Tibial artery (tissue), 4 donors: ENCODE measurements at regions not wholly inside any gene's neighbourhood (a gene's known extent, or its start where the extent isn't known, plus 50 kb on each side); places are given as distances from the start of the nearest gene placed in this dataset.

Experiments
- DNase-seq, 2 donors: peaks; one replicate each; pipeline ENCODE4 v3.0.0-alpha.2; 2019
- H3K27ac ChIP-seq, 2 donors: fragments of 200-600 bp; sonication (generic) in 1 of 2; 1 replicate in 1 of 2; 2 replicates in 1 of 2; pipeline ENCODE4 v1.5.1; 2018 to 2019; ENCODE audit warnings: mild to moderate bottlenecking in 1 of 2
- H3K27me3 ChIP-seq, 2 donors: fragments of 200-600 bp; sonication (generic) in 1 of 2; one replicate each; pipeline versions ENCODE4 v1.5.1 to v1.6.0; 2016 to 2019
- H3K36me3 ChIP-seq, 3 donors: fragments of 200-600 bp; sonication (generic) in 2 of 3; one replicate each; pipeline ENCODE4 v1.5.1; 2016 to 2019; ENCODE audit warnings: mild to moderate bottlenecking in 2 of 3
- H3K4me1 ChIP-seq, 4 donors: fragments of 200-600 bp; sonication (generic) in 2 of 4; 1 replicate in 3 of 4; 2 replicates in 1 of 4; pipeline ENCODE4 v1.5.1; 2016 to 2019
- H3K4me3 ChIP-seq, 2 donors: fragments of 200-600 bp; sonication (generic) in 1 of 2; 1 replicate in 1 of 2; 2 replicates in 1 of 2; pipeline ENCODE4 v1.5.1; 2018 to 2019; ENCODE audit warnings: mild to moderate bottlenecking in 2 of 2
- H3K9me3 ChIP-seq, 3 donors: fragments of 200-600 bp; sonication (generic) in 1 of 3; one replicate each; pipeline ENCODE4 v1.5.1; 2016 to 2019
- intact Hi-C: fragments of 100-400 bp; cut with DNase I; formaldehyde crosslinking; loops from one replicate; pipeline ENCODE4 v1.15.0; 2023; ENCODE audit warnings: low total_unique reads
- TF ChIP-seq, protein P1 (sequence below), 2 experiments: fragments of 200-600 bp in 1 of 2; fragments of 450-650 bp in 1 of 2; IDR thresholded peaks; one replicate each; pipeline ENCODE4 v1.5.1; 2017 to 2019; ENCODE audit warnings: antibody characterized with exemption in 2 of 2, mild to moderate bottlenecking in 1 of 2, moderate library complexity in 1 of 2

DNA sequence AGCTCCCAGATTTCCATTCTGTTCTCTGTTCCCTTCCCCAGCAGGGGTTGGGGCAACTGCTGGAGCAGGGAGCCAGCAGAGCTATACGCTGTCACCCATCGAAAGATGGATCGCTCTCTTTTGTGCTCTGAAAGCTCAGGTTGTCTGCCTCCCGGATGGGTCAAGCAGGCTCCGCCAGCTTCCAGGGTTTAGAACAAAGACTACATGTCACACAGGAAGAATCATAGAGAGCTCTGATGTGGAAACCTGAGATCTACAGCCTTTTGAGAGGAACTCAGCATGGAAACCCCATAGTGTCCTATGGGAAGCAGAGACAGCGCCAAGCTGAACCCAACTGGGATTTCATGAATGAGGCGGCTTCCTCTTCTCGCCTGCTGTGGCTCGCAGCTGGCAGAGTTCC, 205.4 kb downstream of the HS3ST1 start:
- peaks cover 0 to 3% of the 10 kb centered on the region in 2 donors for H3K27me3 ChIP-seq
- no peak for DNase-seq
- intact Hi-C loops: no loop called here

DNA sequence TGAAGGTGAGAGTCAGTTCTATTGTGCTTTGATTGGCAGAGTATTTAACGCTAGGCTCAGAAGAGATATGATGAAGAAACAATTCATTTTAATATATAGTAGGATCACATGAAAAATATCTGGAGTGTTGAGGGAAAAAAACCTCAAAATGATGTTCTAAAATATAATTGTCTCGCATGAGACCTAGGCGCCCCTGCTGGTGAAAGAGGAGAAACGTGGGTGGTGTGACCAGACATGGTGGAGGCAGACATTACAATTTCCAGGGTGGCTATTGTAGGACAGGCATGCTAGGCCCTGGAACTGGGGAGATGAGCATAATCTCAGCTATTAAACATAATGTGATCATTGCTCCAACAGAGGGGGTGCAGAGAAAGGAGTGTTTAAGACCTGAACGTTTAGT, 210.0 kb downstream of the HS3ST1 start:
- Histone ChIP-seq H3K4me1 (no peaks in the 10 kb centered on the region), H3K27ac (no peak overlapping the region), H3K4me3 (no peak overlapping the region), H3K9me3 (no peaks in the 10 kb centered on the region), H3K27me3 (no peaks in the 10 kb centered on the region), H3K36me3 (no peaks in the 10 kb centered on the region)
- TF ChIP-seq, protein P1, sequence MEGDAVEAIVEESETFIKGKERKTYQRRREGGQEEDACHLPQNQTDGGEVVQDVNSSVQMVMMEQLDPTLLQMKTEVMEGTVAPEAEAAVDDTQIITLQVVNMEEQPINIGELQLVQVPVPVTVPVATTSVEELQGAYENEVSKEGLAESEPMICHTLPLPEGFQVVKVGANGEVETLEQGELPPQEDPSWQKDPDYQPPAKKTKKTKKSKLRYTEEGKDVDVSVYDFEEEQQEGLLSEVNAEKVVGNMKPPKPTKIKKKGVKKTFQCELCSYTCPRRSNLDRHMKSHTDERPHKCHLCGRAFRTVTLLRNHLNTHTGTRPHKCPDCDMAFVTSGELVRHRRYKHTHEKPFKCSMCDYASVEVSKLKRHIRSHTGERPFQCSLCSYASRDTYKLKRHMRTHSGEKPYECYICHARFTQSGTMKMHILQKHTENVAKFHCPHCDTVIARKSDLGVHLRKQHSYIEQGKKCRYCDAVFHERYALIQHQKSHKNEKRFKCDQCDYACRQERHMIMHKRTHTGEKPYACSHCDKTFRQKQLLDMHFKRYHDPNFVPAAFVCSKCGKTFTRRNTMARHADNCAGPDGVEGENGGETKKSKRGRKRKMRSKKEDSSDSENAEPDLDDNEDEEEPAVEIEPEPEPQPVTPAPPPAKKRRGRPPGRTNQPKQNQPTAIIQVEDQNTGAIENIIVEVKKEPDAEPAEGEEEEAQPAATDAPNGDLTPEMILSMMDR (IDR thresholded peaks at IDR 0.05): no peak
- DNase-seq: no peak
- intact Hi-C loops: no loop called here

More for the DNA sequence above, 205.4 kb downstream of the HS3ST1 start:
- H3K4me3 ChIP-seq: no peak overlapping the region
- H3K36me3 ChIP-seq: no peaks in the 10 kb centered on the region
- TF ChIP-seq, protein P1 (IDR thresholded peaks at IDR 0.05): no peak
- H3K4me1 ChIP-seq: no peaks in the 10 kb centered on the region
- no peaks in the 10 kb centered on the region for H3K9me3 ChIP-seq
- H3K27ac ChIP-seq: no peak overlapping the region

DNA sequence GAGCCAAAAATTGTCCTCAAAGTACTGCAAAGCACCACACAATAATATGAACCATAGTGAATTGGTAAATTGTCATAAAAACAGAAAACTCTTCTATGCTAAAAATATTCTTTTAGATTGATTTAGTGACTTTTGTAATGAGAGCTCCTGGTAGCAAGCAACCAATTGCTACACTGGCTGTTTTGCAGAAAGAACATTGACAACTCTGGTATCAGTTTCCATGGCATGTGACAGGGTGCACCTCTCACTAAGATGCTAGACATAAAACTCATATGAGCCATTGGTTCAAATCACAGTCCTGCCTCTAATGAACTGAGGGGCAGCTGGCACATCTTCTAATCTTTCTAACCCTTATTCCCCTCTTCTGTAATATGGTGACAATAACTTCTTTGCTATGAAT, 212.2 kb downstream of the HS3ST1 start:
- Histone ChIP-seq H3K27me3 (no peaks in the 10 kb centered on the region), H3K9me3 (no peaks in the 10 kb centered on the region), H3K4me1 (no peaks in the 10 kb centered on the region), H3K27ac (no peak overlapping the region), H3K4me3 (no peak overlapping the region), H3K36me3 (no peaks in the 10 kb centered on the region)
- intact Hi-C loops: no loop called here
- TF ChIP-seq, protein P1 (IDR thresholded peaks at IDR 0.05): no peak
- DNase-seq: no peak

DNA sequence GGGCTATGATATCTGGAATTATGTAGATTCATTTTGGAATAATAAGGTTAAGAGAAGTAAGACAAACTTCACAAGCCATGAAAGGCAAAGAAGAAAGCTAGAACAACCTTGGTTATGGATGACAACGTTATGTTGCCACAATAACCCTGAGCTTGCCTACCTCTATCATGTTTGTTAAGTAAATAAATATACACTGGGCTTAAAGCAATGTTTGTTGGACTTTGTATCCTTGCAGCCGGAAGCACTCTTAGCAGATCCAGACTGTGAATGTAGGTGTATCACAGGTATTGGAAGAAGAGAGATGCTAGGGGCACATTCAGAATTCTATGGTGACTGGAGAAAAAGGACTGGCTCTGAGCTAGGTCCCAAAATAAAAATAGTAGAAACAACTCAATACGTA, 214.4 kb downstream of the HS3ST1 start:
- H3K27me3 ChIP-seq: no peaks in the 10 kb centered on the region
- H3K4me1 ChIP-seq: no peaks in the 10 kb centered on the region
- TF ChIP-seq, protein P1 (IDR thresholded peaks at IDR 0.05): no peak
- intact Hi-C loops: no loop called here
- DNase-seq: no peak
- no peak overlapping the region for H3K27ac ChIP-seq
- no peaks in the 10 kb centered on the region for H3K36me3 ChIP-seq
- no peak overlapping the region for H3K4me3 ChIP-seq
- H3K9me3 ChIP-seq: no peaks in the 10 kb centered on the region

DNA sequence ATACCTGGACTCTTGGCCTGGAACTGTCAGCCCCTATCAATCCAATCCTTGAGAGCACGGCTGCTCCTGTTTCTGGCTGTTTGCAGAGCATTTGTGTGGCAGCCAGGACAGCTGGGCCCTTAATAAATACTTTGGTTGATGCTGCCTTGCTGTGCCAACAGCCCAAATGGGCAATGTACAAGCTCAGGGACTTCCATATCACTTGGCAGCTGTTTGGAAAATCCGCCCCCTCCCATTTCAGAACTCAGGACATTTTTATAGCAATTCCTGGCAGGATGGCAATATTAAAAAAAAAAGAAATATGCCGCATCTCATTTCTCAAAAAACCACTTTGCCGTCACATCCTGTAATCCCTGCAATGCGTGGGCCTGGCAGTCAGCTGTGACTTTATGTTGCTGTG, 218.9 kb downstream of the HS3ST1 start:
- H3K27ac ChIP-seq: no peak overlapping the region
- H3K9me3 ChIP-seq: no peaks in the 10 kb centered on the region
- no peak for DNase-seq
- H3K4me3 ChIP-seq: no peak overlapping the region
- TF ChIP-seq, protein P1 (IDR thresholded peaks at IDR 0.05): no peak
- no peaks in the 10 kb centered on the region for H3K27me3 ChIP-seq
- intact Hi-C loops: no loop called here
- no peaks in the 10 kb centered on the region for H3K36me3 ChIP-seq
- no peaks in the 10 kb centered on the region for H3K4me1 ChIP-seq

DNA sequence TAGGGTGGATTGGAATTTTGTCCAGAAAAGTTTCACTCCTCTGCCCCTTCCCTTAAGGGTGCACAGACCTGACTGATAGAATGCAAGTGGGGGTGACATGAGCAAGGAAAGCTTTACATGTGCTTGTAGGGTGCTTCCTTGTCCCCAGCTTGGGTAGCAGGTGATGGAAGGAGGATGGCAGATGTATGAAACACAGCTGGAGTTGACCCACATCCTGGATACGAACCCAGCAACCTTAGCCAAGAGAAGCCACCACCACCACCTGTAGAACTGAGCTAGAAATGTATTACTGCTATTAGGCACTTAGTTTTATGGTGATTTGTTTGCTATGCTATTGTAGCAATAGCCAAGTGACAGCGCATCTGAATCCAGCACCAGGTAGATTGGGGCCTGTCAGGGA, 227.4 kb downstream of the HS3ST1 start:
- TF ChIP-seq, protein P1 (IDR thresholded peaks at IDR 0.05): no peak
- intact Hi-C loops: no loop called here
- Histone ChIP-seq H3K4me1 (no peaks in the 10 kb centered on the region), H3K36me3 (no peaks in the 10 kb centered on the region), H3K27me3 (no peaks in the 10 kb centered on the region), H3K9me3 (no peaks in the 10 kb centered on the region), H3K27ac (no peak overlapping the region), H3K4me3 (no peak overlapping the region)
- DNase-seq: no peak
